NCI-H2107 treated with DMSO at 0.1 percent for 48 hours (cell line): ENCODE measurements at regions not wholly inside any gene's neighbourhood (a gene's known extent, or its start where the extent isn't known, plus 50 kb on each side); places are given as distances from the start of the nearest gene placed in this dataset.
"Not testable (repeated sequence)": the region's sequence is repeated elsewhere in the genome, so short reads cannot be mapped to it uniquely, and the experiment has no call there.

Source experiments
- DNase-seq: peaks from one replicate; lab custom pipeline; 2025; ENCODE audit not compliant: unreplicated experiment; lab: John Stamatoyannopoulos, UW

DNA sequence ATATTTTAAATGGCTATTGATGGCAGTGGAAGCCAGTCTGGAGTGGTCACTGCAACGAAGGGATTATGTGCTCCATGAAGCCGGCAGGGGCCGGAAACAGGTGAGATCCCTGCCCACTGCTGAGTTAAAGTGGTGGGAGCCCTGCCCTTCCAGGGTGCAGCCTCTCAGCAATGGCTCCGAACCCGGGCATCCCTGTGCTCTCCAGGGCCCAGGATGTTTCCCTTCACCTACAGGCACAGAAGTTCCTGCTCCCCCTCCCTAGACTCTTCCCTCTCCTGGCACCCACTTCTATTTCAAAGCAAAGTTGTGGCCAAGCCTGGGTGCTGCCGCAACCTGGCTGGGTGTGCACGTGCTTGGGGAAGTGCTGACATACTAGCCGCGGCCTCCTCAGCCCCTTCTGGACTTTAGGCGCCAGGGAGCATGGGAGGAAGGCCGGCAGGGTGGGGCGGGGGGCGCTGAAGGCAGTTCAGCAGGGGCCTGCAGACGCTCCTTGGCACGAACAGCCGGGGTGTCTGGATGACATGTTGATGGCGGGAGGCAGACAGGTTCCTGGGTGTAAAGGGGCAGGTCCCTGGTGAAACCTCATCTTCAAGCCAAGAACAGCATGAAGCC, 452.3 kb downstream of the HTR1B start:
- no peak for DNase-seq

DNA sequence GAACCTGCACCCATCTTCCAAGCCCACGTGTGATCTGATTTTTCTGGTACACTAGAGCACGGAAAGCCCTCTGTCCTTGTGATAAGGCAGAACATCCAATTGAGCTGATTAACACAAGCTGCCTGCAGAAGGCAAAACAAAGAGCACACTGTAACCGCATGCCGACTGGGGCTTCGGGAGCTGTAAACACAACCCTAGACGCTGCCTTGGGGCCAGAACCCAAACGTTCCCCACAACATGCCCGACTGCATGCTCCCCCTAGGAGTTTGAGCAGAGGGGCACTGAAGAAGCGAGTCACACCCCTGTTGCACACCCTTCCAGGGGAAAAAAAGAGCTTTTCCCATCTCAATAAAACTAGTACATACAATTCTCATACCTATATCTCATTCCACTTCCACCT, 470.7 kb downstream of the HTR1B start:
- DNase-seq = no peak

DNA sequence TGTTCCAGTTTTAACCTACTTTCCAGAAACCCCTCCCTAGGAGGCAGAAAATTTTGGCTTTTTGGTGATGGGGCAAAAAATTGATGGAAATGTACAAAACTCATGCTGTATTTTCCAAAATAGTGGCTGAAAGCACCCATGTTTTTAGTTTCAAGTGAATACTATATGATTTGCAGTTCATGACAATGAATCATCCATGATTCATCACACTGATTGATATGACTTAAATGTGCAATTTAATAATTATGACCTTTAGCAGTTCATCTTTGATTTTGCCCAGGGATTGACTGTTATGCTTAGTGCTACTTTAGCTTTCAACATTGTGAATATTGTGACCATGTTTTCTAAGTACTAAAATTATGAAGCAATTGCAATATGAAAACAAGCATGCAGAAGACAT, 478.7 kb downstream of the HTR1B start:
- DNase-seq = no peak

DNA sequence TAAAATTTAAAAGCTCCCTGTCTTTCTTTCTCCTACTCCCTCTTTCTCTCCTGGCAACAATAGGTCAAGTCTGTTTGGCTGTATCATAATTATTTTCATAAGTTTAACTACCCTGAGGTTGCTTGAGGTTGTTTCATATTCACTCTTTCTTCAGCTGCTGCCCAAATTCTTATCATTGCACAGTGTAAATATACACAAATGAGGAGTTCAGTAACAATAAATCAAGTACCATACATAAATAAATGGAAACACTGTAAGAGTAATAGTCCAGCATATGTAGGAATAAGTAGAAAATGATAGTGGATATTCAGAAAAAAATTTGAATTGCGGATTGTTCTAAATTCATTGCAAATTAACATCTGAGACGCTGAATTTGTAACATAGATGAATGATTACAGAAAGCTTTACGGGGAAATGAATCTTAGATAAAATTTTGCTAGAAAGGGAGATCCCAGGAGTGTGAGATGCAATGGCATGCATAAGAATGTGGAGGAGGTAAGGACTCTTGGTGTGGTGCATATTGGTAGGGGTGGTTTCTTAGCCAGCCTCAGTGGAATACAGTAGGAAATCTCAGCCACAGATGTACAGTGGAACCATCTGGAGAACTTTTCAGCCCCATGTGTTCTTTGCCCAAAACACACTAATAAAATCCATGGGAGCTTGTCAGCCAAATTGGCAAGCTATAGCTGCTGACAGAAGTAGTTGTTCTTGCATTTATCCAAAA, 480.7 kb downstream of the HTR1B start:
- no peak for DNase-seq

DNA sequence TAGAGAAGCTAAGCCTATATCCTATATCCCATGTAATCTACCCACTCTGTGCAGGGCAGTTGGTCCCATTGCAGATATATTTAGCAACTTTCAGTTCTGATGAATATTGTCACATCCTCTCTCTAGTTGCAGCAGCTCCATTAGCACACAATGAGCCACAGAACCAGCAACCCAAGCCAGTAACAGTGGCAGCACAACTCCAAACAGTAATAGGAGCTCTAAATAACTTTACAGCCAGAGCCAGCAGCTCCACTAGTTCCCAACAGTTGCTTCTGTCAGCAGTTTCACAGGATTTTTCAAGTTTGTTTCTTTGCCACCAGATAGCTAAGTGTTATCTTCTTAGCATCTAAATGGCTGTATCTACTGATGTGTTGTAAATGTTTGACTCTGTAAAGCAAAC, 490.8 kb downstream of the HTR1B start:
- DNase-seq = no peak

DNA sequence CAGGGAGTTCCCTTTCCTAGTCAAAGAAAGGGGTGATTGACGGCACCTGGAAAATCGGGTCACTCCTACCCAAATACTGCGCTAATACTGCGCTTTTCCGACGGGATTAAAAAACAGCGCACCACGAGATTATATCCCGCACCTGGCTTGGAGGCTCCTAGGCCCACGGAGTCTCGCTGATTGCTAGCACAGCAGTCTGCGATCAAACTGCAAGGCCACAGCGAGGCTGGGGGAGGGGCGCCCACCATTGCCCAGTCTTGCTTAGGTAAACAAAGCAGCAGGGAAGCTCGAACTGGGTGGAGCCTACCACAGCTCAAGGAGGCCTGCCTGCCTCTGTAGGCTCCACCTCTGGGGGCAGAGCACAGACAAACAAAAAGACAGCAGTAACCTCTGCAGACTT, 504.1 kb downstream of the HTR1B start:
- DNase-seq = not testable (repeated sequence)

DNA sequence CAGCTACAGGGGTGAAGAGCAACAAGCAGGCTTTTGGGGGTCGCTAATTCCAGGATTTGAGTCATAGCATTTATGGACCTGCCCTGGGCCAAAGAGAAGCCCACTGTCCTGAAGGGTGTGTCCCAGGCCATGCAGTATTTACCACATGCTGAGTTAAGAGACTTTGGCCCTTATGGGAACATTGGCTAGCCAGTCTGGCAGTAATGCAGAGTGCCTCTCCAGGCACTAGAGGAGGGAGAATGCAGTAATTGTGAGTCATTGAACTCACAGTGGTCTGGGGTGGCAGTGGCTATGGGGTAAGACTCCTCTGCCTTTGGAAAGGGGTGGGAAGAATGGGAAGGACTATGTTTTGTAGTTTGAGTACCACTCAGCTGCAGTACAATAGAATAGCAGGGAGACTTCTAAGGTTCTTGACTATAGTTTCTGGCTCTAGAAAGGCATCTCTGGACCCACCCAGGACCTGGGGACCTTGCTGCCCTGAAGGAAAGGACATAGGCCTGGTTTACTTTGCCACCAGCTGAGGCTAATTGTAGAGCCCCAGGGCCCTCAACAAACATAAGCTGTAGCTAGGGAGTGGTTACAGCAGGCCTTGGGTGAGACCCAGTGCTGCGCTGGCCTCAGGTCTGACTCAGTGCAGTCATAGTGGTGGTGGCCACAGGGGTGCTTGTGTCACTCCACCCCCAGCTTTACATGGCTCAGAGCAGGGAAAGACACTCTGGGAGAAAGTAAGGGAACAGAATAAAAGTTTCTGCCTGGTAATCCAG, 520.9 kb downstream of the HTR1B start:
- no peak for DNase-seq

DNA sequence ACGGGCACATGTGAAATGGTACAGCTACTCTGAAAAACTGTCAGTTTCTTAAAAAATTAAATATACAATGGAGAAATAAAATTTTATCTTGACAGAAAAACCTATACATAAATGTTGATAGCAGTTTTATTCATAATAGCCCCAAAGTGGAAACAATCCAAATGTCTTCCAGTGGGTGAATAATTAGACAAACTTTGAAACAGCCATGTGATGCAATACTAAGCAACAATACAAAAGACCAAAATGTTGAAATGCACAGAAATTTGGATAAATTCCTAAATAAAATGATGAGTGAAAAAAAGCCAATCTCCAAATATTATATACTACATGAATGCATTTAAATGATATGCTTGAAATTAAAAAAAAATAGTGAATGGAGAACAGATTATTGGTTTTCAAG, 523.1 kb downstream of the HTR1B start:
- DNase-seq = no peak

DNA sequence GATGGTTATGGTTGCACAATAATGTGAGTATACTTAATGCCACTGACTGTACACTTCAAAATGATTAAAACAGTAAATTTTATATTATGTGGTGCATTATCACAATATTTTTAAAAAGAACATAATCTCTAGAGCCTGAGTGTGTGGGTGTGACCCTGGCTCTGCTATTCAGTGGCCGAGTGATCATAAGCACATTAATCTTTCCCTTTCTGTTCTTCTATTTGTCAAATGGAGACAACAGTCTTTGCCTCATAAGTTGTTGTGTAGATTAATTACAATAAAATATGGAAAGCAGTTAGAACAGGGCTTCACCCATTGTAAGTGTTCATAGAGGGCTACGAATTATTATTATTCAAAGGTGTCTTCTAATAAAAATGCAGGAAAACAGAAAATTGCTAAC, 548.6 kb downstream of the HTR1B start:
- no peak for DNase-seq

DNA sequence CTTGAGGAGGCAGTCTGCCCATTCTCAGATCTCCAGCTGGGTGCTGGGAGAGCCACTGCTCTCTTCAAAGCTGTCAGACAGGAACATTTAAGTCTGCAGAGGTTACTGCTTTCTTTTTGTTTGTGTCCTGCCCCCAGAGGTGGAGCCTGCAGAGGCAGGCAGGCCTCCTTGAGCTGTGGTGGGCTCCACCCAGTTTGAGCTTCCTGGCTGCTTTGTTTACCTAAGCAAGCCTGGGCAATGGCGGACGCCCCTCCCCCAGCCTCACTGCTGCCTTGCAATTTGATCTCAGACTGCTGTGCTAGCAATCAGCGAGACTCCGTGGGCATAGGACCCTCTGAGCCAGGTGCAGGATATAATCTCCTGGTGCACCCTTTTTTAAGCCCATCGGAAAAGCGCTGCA, 557.8 kb downstream of the HTR1B start:
- DNase-seq = not testable (repeated sequence)

DNA sequence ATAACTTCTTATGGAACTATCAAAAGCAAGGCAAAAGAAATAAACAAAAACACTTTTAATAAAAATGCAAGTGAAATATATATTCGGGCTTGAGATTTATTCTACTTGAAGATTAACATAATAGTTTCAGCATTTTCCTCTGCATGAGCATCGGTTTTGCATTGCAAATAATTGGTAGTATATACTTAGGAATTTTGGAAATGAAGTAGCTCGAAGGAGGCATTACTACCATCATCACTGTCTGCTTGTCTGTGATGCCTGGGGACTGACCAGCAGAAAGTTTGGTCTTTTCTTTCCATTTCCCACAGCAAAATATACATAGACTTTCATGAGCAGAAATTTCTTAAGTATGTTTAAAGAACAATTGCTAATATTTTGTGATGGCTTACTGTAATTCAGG, 570.7 kb downstream of the HTR1B start:
- DNase-seq = no peak

DNA sequence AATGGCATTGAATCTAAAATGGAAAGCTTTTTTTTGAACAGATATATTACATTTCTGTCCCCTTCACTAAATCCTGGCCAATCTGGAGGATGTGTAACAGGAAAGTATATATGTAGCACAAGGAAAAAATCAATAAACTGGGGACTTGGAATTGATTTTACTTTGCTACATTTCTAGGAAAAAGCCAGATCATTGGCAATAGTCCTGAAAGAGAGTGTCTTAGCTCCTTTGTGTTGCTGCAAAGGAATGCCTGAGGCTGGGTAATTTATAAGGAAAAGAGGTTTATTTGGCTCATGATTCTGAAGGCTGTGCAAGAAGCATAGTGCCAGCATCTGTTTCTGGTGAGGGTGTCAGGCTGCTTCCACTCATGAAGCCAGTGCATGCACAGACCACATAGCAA, 574.9 kb downstream of the HTR1B start:
- DNase-seq = no peak

DNA sequence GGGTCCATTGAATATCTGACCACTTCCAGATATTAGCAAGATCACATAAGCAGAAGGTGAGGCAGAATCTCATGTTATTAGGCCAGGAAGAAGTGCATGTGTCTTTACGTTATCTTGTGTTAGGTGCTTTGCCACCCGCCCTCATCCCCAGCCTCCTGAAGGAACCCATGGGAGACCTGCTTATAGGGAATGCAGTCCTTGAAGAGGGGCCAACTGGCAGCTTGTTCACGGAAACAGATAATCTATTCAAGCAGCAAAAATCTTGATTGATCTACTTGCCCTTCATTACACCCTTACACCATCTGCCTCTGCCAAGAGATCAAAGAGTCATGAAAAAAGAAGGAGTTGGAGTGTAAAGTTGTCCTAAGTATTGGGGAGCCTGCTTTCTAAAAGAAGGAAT, 576.4 kb downstream of the HTR1B start:
- no peak for DNase-seq

DNA sequence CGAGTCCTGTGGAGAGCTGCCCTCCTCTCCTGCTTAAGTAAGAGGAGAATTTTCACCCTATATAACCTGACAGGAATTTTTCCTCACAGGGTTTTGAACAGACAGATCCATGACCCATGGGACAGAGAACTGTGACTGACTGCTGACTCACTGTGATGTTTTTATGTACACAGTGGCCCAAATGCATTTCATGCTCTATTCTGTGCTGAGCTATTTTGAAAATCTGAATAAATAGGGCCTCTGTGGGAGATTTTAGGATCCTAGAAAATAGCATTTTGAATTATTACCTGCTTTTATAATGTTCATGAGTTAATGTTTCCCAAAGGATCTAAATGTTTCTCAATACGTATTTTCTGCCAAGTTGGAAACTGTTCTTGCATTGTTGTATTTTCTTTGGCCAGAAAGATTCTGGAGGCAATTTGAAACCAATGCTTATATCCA, 577.4 kb downstream of the HTR1B start:
- no peak for DNase-seq

DNA sequence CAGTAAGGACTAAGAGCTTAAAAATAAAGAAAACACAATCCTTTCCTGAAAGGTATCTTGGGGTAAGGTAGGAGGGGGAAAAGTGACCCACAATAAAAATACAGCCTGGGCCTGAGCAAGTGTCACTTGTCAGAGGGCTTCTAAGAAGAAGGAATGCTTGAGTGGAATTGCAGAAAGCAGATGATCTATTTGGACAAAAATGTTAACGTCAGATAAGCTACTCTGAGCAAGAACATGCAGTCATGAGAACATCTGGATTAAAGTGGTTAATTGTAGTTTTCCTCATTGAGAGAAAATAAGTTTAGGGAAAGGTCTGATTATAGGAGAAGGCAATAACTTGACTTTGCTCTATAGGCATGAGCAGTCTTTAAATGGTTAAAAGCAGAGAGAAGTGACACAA, 581.9 kb downstream of the HTR1B start:
- no peak for DNase-seq

DNA sequence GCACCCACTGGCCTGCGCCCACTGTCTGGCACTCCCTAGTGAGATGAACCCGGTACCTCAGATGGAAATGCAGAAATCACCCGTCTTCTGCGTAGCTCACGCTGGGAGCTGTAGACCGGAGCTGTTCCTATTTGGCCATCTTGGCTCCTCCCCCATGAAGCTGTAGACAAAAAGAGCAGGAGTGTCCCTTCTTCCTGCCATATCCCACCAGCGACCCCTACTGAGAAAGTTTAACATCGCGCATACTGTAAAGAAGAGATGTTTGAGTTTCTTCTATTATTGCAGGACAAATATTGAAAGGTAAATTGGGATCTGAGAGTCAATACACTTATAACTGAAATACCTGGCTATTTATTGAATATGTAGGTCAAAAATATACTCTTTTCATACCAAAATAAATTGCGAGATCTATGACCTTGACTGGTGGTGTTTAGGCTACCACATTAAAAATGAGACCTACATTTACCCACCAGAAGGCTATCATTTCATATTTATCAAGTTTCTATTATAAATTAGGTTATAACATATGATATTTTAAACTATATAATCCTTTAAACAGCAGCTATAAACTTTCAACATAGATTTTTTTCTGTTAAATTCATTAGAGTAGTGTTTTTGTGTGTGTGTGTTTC, 586.3 kb downstream of the HTR1B start:
- DNase-seq = peak; percentile 65

DNA sequence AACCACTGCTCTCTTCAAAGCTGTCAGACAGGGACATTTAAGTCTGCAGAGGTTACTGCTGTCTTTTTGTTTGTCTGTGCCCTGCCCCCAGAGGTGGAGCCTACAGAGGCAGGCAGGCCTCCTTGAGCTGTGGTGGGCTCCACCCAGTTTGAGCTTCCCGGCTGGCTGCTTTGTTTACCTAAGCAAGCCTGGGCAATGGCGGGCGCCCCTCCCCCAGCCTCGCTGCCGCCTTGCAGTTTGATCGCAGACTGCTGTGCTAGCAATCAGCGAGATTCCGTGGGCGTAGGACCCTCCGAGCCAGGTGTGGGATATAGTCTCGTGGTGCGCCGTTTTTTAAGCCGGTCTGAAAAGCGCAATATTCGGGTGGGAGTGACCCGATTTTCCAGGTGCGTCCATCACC, 586.9 kb downstream of the HTR1B start:
- DNase-seq = not testable (repeated sequence)

DNA sequence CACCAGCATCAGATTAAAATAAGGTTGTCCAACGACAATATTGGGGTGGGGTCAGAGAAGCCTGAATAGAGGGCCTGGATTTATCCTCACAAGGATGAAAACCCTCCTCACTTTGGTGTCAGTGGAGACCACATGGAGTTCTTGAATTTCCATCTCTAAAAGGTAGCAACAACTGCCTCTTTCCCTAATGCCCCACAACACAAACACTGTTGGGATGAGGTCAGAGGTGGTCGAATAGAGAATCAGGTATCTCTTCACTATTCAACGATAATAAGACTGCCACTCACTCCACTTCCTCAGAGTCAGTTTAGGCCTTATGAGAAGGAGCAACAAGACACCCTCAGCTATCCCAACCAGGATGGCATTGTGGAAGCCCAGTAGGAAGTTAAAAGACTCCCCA, 596.1 kb downstream of the HTR1B start:
- DNase-seq = no peak

DNA sequence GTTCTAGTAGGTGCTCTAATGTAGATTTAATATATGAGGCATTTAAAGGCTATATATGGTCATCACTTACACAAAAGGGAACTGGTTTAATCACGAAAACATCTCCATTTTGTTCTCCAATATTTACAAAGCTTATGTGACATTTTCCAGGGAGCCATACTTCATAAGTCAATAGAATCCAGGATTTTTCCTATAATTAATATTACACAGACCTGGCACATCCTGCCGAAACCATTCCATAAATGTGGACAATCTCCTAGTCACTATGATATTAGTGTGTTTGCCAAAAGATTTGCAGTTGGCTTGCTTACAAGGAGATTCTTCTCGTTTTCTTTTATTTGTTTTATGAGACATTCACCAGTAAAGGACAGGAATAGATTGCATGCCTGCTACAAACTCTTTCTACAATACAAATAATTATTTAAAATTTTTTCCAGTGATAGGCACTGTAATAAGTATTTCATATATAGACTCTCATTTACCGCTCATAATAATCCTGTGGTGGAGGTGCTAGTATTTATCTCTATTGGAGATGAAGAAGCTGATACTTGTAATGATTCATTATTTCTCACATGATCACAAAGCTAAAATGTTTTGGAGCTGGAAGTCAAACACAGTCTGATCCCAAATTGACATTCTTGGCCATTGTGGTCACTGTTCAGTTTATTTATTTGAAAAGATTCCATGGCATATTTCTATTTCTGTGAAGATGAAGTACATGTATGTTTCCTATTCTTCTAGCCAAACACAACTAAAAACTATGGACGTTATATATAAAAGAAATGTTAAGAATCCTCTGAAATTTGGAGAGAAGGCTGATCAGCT, 597.0 kb downstream of the HTR1B start:
- DNase-seq = no peak

DNA sequence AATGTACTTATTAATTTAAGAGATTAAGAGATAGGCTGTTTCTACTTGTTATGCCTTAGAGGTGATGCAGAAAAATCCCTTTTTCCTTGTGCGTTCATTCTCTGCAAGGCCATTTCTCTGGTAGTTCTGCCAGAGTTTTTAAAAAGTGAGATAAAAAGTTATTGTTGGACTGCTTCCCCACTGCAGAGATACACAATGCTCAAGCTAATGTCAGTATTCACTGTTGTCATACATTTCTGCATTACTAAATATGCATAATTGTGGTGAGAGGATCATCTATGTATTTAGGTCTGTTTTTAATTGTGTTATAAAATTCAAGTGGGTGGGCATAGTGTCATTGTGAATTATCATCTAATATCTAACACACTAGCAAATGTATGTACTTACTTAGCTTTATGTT, 600.4 kb downstream of the HTR1B start:
- DNase-seq = no peak

DNA sequence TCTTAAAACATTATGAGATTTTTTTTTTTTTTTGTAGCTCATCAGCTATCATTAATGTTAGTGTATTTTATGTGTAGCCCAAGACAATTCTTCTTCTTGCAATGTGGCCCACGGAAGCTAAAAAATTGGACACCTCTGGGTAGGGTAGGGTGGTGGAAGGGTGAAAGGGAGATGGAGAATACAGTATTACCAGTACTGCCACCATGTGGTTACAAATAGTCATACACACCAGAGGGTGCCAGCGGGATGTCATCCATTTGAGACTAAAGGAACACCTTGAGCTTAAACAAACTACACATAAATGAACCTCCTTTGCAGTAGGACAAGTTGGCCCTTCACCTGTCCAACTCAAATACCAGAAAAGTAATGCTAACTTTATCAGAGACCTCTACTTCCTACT, 601.9 kb downstream of the HTR1B start:
- DNase-seq = no peak
